ENCODE measurements at regions not wholly inside any gene's neighbourhood (a gene's known extent, or its start where the extent isn't known, plus 50 kb on each side); places are given as distances from the start of the nearest gene placed in this dataset.

DNA sequence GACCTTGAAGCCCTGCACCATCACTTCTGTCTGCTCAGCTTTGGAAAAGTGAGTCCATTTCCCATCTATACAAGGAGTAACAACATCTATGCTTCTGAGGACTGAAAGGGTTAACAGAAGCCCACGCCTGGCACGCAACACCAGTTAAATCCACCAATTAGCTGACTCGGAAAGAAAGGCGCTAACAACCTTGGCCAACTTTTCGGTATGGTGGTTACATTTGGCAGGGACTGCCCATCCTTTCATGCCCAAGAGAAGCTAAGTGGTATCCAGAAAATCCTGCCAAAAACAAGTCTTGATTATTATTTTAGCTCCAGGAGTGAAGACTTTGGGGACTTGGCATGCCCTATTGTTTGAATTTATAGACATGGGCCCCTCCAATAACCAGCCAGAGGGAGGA, 202.3 kb upstream of the RPL38 start:
- CTCF ChIA-PET = no interaction called here
- no peak overlapping the region for H3K27ac ChIP-seq (ENCODE audit: low read length)
- Mint-ChIP-seq H3K27ac (no peak overlapping the region), H3K9me3 (no peaks in the 10 kb centered on the region), H3K4me3 (no peak overlapping the region), H3K4me1 (peaks cover 0 to 2% (median 0%) of the 10 kb centered on the region in 3 donors), H3K36me3 (no peaks in the 10 kb centered on the region), H3K27me3 (peaks cover 28 to 31% of the 10 kb centered on the region in 2 donors)
- no peaks in the 10 kb centered on the region for H3K4me1 ChIP-seq (ENCODE audit: control insufficient read depth in 1 of 2, extremely low read depth in 1 of 2, insufficient read depth in 2 of 2, low read length in 2 of 2)
- H3K36me3 ChIP-seq (ENCODE audit: control insufficient read depth in 2 of 2, extremely low read depth in 1 of 2, insufficient read depth in 1 of 2, low read length in 1 of 2) = no peaks in the 10 kb centered on the region
- DNase-seq (no peak), ATAC-seq (replicated peaks in 1 of 4) (no peak)
- no peak overlapping the region for H3K4me3 ChIP-seq (ENCODE audit: control insufficient read depth in 1 of 2, extremely low read depth in 1 of 2, low read length in 1 of 2)
- peaks cover 0 to 45% of the 10 kb centered on the region in 2 experiments for H3K27me3 ChIP-seq (replicated peaks in 1 of 2; ENCODE audit: control insufficient read depth in 2 of 2, extremely low read depth in 1 of 2, insufficient read depth in 2 of 2, low read length in 1 of 2)
- WGBS (ENCODE audit: insufficient coverage) = 83% methylated on average over 2 of the region's 5 CpGs
- POLR2A ChIA-PET = no interaction called here
- H3K9me3 ChIP-seq = no peaks in the 10 kb centered on the region

DNA sequence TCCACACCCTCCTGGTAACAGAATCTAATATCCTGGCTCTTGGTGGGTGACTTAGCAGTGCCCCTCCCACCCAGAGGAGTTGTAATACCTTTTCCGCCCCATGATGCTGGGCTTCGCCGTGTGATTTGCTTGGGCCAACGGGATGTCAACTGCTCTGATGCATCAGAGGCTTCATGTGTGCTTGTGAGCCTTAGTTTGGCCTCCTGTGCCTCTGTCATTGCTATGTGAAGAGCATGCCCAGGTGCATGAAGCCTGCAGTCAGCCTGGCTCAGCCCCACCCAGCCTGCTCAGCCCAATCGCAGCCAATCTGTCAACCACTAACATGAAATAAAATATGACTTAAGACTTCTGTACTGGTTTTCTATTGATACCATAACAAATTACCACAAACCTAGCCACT, 201.2 kb upstream of the RPL38 start:
- DNase-seq (no peak), ATAC-seq (replicated peaks in 1 of 4) (no peak)
- no peaks in the 10 kb centered on the region for H3K36me3 Mint-ChIP-seq
- Histone ChIP-seq H3K27ac (ENCODE audit: low read length) (no peak overlapping the region), H3K27me3 (replicated peaks in 1 of 2; ENCODE audit: control insufficient read depth in 2 of 2, extremely low read depth in 1 of 2, insufficient read depth in 2 of 2, low read length in 1 of 2) (peaks cover 0 to 51% of the 10 kb centered on the region in 2 experiments), H3K9me3 (no peaks in the 10 kb centered on the region), H3K36me3 (ENCODE audit: control insufficient read depth in 2 of 2, extremely low read depth in 1 of 2, insufficient read depth in 1 of 2, low read length in 1 of 2) (no peaks in the 10 kb centered on the region), H3K4me1 (ENCODE audit: control insufficient read depth in 1 of 2, extremely low read depth in 1 of 2, insufficient read depth in 2 of 2, low read length in 2 of 2) (no peaks in the 10 kb centered on the region), H3K4me3 (ENCODE audit: control insufficient read depth in 1 of 2, extremely low read depth in 1 of 2, low read length in 1 of 2) (no peak overlapping the region)
- no peaks in the 10 kb centered on the region for H3K9me3 Mint-ChIP-seq
- 84% methylated on average over 4 of the region's 5 CpGs for WGBS (ENCODE audit: insufficient coverage)
- H3K27me3 Mint-ChIP-seq = peaks cover 28 to 33% of the 10 kb centered on the region in 2 donors
- H3K27ac Mint-ChIP-seq = no peak overlapping the region
- POLR2A ChIA-PET = no interaction called here
- peaks cover 0 to 2% (median 0%) of the 10 kb centered on the region in 3 donors for H3K4me1 Mint-ChIP-seq
- CTCF ChIA-PET = interaction anchor here in 1 of 2 donors (0.7 kb wide), 1 partner anchor 252 kb away, joined by 3 read pairs; no protein-coding TSS in a partner anchor
- no peak overlapping the region for H3K4me3 Mint-ChIP-seq

DNA sequence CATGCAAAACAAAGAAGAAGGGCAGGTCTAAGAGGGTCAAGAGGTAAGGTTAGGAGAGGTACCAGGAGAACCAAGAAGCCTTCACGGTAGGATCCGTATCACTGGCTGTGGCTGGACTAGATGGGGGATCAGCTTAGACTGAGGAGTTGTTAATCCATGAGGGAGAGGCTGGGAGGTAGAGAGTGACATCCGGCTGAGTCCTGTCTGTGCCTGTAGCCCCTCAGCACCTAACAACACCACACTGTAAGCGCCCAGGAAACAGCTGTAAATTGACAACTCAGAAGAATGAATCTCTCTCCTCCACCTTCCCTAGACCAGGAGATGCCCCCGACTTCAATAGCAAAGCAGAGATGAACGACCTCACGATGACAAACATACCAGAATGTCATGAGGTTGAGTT, 199.4 kb upstream of the RPL38 start:
- H3K27me3 Mint-ChIP-seq = peaks cover 30 to 32% of the 10 kb centered on the region in 2 donors
- 84% methylated on average over 4 of the region's 7 CpGs for WGBS (ENCODE audit: insufficient coverage)
- H3K4me3 ChIP-seq (ENCODE audit: control insufficient read depth in 1 of 2, extremely low read depth in 1 of 2, low read length in 1 of 2) = no peak overlapping the region
- H3K4me1 ChIP-seq (ENCODE audit: control insufficient read depth in 1 of 2, extremely low read depth in 1 of 2, insufficient read depth in 2 of 2, low read length in 2 of 2) = peaks cover 0 to 5% of the 10 kb centered on the region in 2 experiments
- peaks cover 0 to 5% (median 4%) of the 10 kb centered on the region in 3 donors for H3K4me1 Mint-ChIP-seq
- ATAC-seq (replicated peaks in 1 of 4) = no peak
- H3K27ac Mint-ChIP-seq = no peak overlapping the region
- ChIA-PET CTCF (no interaction called here), POLR2A (no interaction called here)
- no peaks in the 10 kb centered on the region for H3K9me3 Mint-ChIP-seq
- H3K4me3 Mint-ChIP-seq = no peak overlapping the region
- no peaks in the 10 kb centered on the region for H3K36me3 ChIP-seq (ENCODE audit: control insufficient read depth in 2 of 2, extremely low read depth in 1 of 2, insufficient read depth in 1 of 2, low read length in 1 of 2)
- H3K36me3 Mint-ChIP-seq = no peaks in the 10 kb centered on the region
- peaks cover 0 to 57% of the 10 kb centered on the region in 2 experiments for H3K27me3 ChIP-seq (replicated peaks in 1 of 2; ENCODE audit: control insufficient read depth in 2 of 2, extremely low read depth in 1 of 2, insufficient read depth in 2 of 2, low read length in 1 of 2)
- H3K9me3 ChIP-seq = no peaks in the 10 kb centered on the region
- H3K27ac ChIP-seq (ENCODE audit: low read length) = no peak overlapping the region
- DNase-seq = no peak

DNA sequence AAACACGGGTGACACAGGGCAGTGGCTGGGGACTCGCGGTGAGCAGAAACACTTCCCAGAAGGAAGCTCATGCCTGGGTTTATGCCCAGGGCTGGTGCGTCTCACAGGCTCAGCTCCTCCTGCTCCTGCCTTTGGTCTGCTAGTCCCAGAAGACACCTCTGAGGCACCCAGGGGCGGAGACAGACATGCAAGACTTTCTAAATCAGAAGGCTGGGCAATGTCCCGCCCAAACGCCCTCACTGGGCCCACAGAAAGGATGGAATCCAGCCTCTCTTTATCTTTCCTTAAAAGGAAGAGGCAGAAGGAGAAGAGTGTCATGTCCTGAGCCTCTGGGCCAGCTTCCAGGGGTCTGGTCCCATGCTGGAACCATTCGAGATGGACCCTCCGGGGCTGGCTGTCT, 197.7 kb upstream of the RPL38 start:
- Mint-ChIP-seq H3K4me1 (peaks cover 0 to 9% (median 5%) of the 10 kb centered on the region in 3 donors), H3K27ac (no peak overlapping the region), H3K36me3 (no peaks in the 10 kb centered on the region), H3K4me3 (no peak overlapping the region), H3K27me3 (peaks cover 26 to 28% of the 10 kb centered on the region in 2 donors), H3K9me3 (no peaks in the 10 kb centered on the region)
- 73% methylated on average over 7 of the region's 9 CpGs for WGBS (ENCODE audit: insufficient coverage)
- peaks cover 0 to 5% of the 10 kb centered on the region in 2 experiments for H3K4me1 ChIP-seq (ENCODE audit: control insufficient read depth in 1 of 2, extremely low read depth in 1 of 2, insufficient read depth in 2 of 2, low read length in 2 of 2)
- no peak overlapping the region for H3K4me3 ChIP-seq (ENCODE audit: control insufficient read depth in 1 of 2, extremely low read depth in 1 of 2, low read length in 1 of 2)
- H3K27ac ChIP-seq (ENCODE audit: low read length) = no peak overlapping the region
- peaks cover 0 to 49% of the 10 kb centered on the region in 2 experiments for H3K27me3 ChIP-seq (replicated peaks in 1 of 2; ENCODE audit: control insufficient read depth in 2 of 2, extremely low read depth in 1 of 2, insufficient read depth in 2 of 2, low read length in 1 of 2)
- ATAC-seq (replicated peaks in 1 of 4) (no peak), DNase-seq (no peak)
- CTCF ChIA-PET = interaction anchor here in 1 of 2 donors (0.6 kb wide), 1 partner anchor 14 kb away, joined by 7 read pairs; no protein-coding TSS in a partner anchor
- POLR2A ChIA-PET = no interaction called here
- H3K36me3 ChIP-seq (ENCODE audit: control insufficient read depth in 2 of 2, extremely low read depth in 1 of 2, insufficient read depth in 1 of 2, low read length in 1 of 2) = no peaks in the 10 kb centered on the region
- H3K9me3 ChIP-seq = no peaks in the 10 kb centered on the region

DNA sequence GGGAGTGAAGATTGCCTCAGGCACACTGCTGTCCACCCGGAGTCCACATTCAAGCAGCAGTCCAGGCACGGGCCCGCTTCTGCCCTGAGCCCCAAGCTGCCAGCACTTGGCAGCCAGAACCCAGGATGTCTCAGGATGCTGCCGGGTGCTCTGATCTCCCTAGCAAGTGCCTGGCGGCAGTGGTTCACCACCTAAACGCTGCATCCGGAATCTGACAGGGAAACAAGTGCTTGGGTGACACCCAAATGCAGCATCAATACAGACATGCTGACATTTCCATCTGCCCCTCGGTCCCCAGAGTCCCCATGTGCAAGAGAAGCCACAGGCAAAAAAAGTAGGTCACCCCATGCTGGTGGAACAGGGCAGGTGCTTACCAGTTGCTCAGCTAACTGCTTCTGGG, 197.1 kb upstream of the RPL38 start:
- no peaks in the 10 kb centered on the region for H3K9me3 ChIP-seq
- ATAC-seq (replicated peaks in 1 of 4) = no peak
- no peak for DNase-seq
- Mint-ChIP-seq H3K27ac (no peak overlapping the region), H3K4me1 (peaks cover 0 to 15% (median 5%) of the 10 kb centered on the region in 3 donors), H3K36me3 (no peaks in the 10 kb centered on the region), H3K9me3 (no peaks in the 10 kb centered on the region), H3K27me3 (peaks cover 26 to 28% of the 10 kb centered on the region in 2 donors), H3K4me3 (no peak overlapping the region)
- ChIA-PET CTCF (no interaction called here), POLR2A (no interaction called here)
- no peak overlapping the region for H3K4me3 ChIP-seq (ENCODE audit: control insufficient read depth in 1 of 2, extremely low read depth in 1 of 2, low read length in 1 of 2)
- no peaks in the 10 kb centered on the region for H3K36me3 ChIP-seq (ENCODE audit: control insufficient read depth in 2 of 2, extremely low read depth in 1 of 2, insufficient read depth in 1 of 2, low read length in 1 of 2)
- peaks cover 0 to 49% of the 10 kb centered on the region in 2 experiments for H3K27me3 ChIP-seq (replicated peaks in 1 of 2; ENCODE audit: control insufficient read depth in 2 of 2, extremely low read depth in 1 of 2, insufficient read depth in 2 of 2, low read length in 1 of 2)
- peaks cover 0 to 5% of the 10 kb centered on the region in 2 experiments for H3K4me1 ChIP-seq (ENCODE audit: control insufficient read depth in 1 of 2, extremely low read depth in 1 of 2, insufficient read depth in 2 of 2, low read length in 2 of 2)
- WGBS (ENCODE audit: insufficient coverage) = 79% methylated on average over 8 of the region's 8 CpGs
- H3K27ac ChIP-seq (ENCODE audit: low read length) = no peak overlapping the region

DNA sequence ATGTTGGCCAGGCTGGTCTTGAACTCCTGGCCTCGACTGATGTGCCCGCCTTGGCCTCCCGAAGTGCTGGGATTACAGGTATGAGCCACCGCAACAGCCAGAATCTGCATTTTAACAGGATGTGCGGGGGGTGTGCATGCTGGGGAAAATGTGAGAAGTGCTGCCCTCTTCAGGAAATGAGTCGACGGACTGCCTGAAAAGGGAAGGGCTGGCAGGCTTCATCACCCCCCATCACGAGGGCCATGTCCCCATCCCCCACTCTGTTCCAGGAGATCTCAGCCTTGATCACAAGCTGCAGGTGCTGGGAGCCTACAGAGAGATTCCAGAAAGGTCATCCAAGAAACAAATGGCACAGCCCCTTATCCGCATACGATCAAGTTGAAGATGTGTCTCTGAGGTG, 195.3 kb upstream of the RPL38 start:
- Mint-ChIP-seq H3K9me3 (no peaks in the 10 kb centered on the region), H3K36me3 (no peaks in the 10 kb centered on the region), H3K27me3 (peaks cover 26 to 28% of the 10 kb centered on the region in 2 donors), H3K4me3 (no peak overlapping the region), H3K27ac (no peak overlapping the region), H3K4me1 (peaks cover 12 to 30% (median 19%) of the 10 kb centered on the region in 3 donors)
- WGBS (ENCODE audit: insufficient coverage) = 31% methylated on average over 7 of the region's 10 CpGs
- no peak for ATAC-seq (replicated peaks in 1 of 4)
- H3K27ac ChIP-seq (ENCODE audit: low read length) = no peak overlapping the region
- H3K9me3 ChIP-seq = no peaks in the 10 kb centered on the region
- peaks cover 0 to 15% of the 10 kb centered on the region in 2 experiments for H3K4me1 ChIP-seq (ENCODE audit: control insufficient read depth in 1 of 2, extremely low read depth in 1 of 2, insufficient read depth in 2 of 2, low read length in 2 of 2)
- no peaks in the 10 kb centered on the region for H3K36me3 ChIP-seq (ENCODE audit: control insufficient read depth in 2 of 2, extremely low read depth in 1 of 2, insufficient read depth in 1 of 2, low read length in 1 of 2)
- peaks cover 0 to 51% of the 10 kb centered on the region in 2 experiments for H3K27me3 ChIP-seq (replicated peaks in 1 of 2; ENCODE audit: control insufficient read depth in 2 of 2, extremely low read depth in 1 of 2, insufficient read depth in 2 of 2, low read length in 1 of 2)
- ChIA-PET CTCF (interaction anchor here in 1 of 2 donors (0.9 kb wide), 1 partner anchor 579 kb away, joined by 3 read pairs; no protein-coding TSS in a partner anchor), POLR2A (no interaction called here)
- peak in 16 of 35 experiments; percentile 1 to 35 (median 9) for DNase-seq
- H3K4me3 ChIP-seq (ENCODE audit: control insufficient read depth in 1 of 2, extremely low read depth in 1 of 2, low read length in 1 of 2) = no peak overlapping the region
